A673 (cell line): ENCODE measurements at regions not wholly inside any gene's neighbourhood (a gene's known extent, or its start where the extent isn't known, plus 50 kb on each side); places are given as distances from the start of the nearest gene placed in this dataset.

Experiments
- EZH2 ChIP-seq: fragments of 200-600 bp; sonication (generic); IDR thresholded peaks from 2 replicates; pipeline ENCODE4 v1.6.1; 2017; ENCODE audit warnings: borderline replicate concordance, low read depth, mild to moderate bottlenecking, mixed read lengths, antibody characterized with exemption, low read length; ENCODE audit not compliant: poor library complexity, severe bottlenecking
- TF ChIP-seq, protein P1 (sequence below): fragments of 300-800, 200-600 bp; sonication (generic); conservative IDR thresholded peaks from 2 replicates; pipeline ENCODE4 v1.5.1; 2017; ENCODE audit warnings: low read depth, mild to moderate bottlenecking, antibody characterized with exemption, low read length, moderate library complexity, mixed read lengths

DNA sequence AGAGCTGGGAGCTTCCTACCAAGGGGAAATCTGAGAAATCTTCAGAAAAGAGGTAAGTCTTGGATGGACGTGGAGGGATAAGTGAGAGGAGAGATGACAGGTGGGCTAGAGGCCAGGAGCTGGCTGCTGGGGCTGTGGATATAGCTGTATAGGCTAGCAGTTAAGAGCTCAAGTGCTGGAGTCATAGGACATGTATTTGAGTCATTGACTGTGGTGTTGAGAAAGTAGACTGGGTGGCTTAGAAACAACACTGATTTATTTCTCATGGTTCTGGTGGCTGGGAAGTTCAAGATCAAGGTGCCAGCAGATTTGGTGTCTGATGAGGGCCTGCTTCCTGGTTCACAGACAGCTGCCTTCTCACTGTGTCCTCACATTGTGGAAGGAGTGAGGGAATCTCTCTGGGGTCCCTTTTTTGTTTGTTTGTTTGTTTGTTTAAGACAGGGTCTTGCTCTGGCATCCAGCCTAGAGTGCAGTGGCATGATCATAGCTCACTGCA lies 151.1 kb upstream of the FUT8 start:
- TF ChIP-seq, protein P1, sequence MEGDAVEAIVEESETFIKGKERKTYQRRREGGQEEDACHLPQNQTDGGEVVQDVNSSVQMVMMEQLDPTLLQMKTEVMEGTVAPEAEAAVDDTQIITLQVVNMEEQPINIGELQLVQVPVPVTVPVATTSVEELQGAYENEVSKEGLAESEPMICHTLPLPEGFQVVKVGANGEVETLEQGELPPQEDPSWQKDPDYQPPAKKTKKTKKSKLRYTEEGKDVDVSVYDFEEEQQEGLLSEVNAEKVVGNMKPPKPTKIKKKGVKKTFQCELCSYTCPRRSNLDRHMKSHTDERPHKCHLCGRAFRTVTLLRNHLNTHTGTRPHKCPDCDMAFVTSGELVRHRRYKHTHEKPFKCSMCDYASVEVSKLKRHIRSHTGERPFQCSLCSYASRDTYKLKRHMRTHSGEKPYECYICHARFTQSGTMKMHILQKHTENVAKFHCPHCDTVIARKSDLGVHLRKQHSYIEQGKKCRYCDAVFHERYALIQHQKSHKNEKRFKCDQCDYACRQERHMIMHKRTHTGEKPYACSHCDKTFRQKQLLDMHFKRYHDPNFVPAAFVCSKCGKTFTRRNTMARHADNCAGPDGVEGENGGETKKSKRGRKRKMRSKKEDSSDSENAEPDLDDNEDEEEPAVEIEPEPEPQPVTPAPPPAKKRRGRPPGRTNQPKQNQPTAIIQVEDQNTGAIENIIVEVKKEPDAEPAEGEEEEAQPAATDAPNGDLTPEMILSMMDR, result no peak
- TF ChIP-seq EZH2, result no peak
